HCT116 (cell line): ENCODE measurements at regions not wholly inside any gene's neighbourhood (a gene's known extent, or its start where the extent isn't known, plus 50 kb on each side); places are given as distances from the start of the nearest gene placed in this dataset.

Experiments
- ATAC-seq: fragments of 200-7000 bp; cut with Tn5 transposase; 2 replicates; pipeline ENCODE4 v1.9.1; 2020; ENCODE audit warnings: mild to moderate bottlenecking, moderate library complexity
- BruUV-seq: library from RNA; stranded (reverse); fragments of 400-500 nt; replicated peaks from 2 replicates; lab custom pipeline; 2021; lab: Mats Ljungman, UMichigan
- CTCF ChIA-PET: fragments of 300-600 bp; sonication (Branson Sonifier 250); formaldehyde crosslinking; loops from one replicate; lab custom pipeline; 2021; ENCODE audit warnings: antibody characterized with exemption; lab: Charles Lee
- POLR2A ChIA-PET: fragments of 300-600, 350-600 bp; sonication (Branson Sonifier 250); formaldehyde crosslinking; loops from one replicate; lab custom pipeline; 2021; ENCODE audit warnings: antibody characterized with exemption; lab: Charles Lee
- RAD21 ChIA-PET, 2 experiments: fragments of 300-600 bp; sonication (Branson Sonifier 250); formaldehyde crosslinking; loops; one replicate each; lab custom pipeline; 2023; ENCODE audit warnings: low total read pairs in 2 of 2; ENCODE audit not compliant: uncharacterized antibody in 2 of 2, unreplicated experiment in 2 of 2, low non-redundant PET in 1 of 2; lab: Charles Lee
- DNase-seq: peaks from one replicate; pipeline ENCODE4 v3.0.0-alpha.2; 2010; ENCODE audit warnings: low read depth, low spot score
- H2AFZ ChIP-seq: fragments of 200-600 bp; shearing (Covaris generic), sonication (generic); 2 replicates; pipeline ENCODE4 v1.6.1; 2017; ENCODE audit warnings: low read depth, mixed run types, mixed read lengths, antibody characterized with exemption, low read length; ENCODE audit not compliant: poor library complexity, severe bottlenecking
- H3K27ac ChIP-seq: 2 replicates; pipeline ENCODE4 v1.5.1; 2012; ENCODE audit warnings: low read depth, low read length
- H3K27me3 ChIP-seq: fragments of 200-600 bp; sonication (generic); 2 replicates; pipeline ENCODE4 v1.6.1; 2016; ENCODE audit warnings: mixed run types, low read length, mixed read lengths; ENCODE audit not compliant: insufficient read depth
- H3K36me3 ChIP-seq, 2 experiments: fragments of 200-500 bp in 1 of 2; fragments of 200-600 bp in 1 of 2; sonication (Bioruptor generic) in 1 of 2; sonication (generic) in 1 of 2; 2 replicates each; pipeline versions ENCODE4 v1.5.1 to v1.6.1; 2014 to 2016; ENCODE audit warnings: low read length in 2 of 2, inconsistent platforms in 1 of 2, mixed read lengths in 1 of 2, mixed run types in 1 of 2; ENCODE audit not compliant: insufficient read depth in 2 of 2, control insufficient read depth in 1 of 2
- H3K4me1 ChIP-seq, 2 experiments: fragments of 200-600 bp in 1 of 2; sonication (generic) in 1 of 2; 2 replicates each; pipeline versions ENCODE4 v1.5.1 to v1.6.1; 2012 to 2017; ENCODE audit warnings: low read length in 2 of 2, inconsistent platforms in 1 of 2, mild to moderate bottlenecking in 1 of 2, mixed read lengths in 1 of 2, mixed run types in 1 of 2, moderate library complexity in 1 of 2; ENCODE audit not compliant: insufficient read depth in 2 of 2, control insufficient read depth in 1 of 2
- H3K4me2 ChIP-seq: fragments of 200-600 bp; sonication (generic); 2 replicates; pipeline ENCODE4 v1.6.1; 2017; ENCODE audit warnings: mixed run types, low read length, mixed read lengths
- H3K4me3 ChIP-seq, 2 experiments: fragments of 200-600 bp in 1 of 2; sonication (generic) in 1 of 2; replicated peaks in 1 of 2; 2 replicates each; pipeline ENCODE4 v1.5.1; 2011 to 2016; ENCODE audit warnings: low read length in 2 of 2, control low read depth in 1 of 2, low read depth in 1 of 2, mild to moderate bottlenecking in 1 of 2, mixed read lengths in 1 of 2, mixed run types in 1 of 2
- H3K79me2 ChIP-seq: fragments of 200-600 bp; sonication (generic); 2 replicates; pipeline ENCODE4 v1.6.1; 2017; ENCODE audit warnings: mild to moderate bottlenecking, mixed run types, low read length, moderate library complexity, mixed read lengths; ENCODE audit not compliant: insufficient read depth
- H3K9ac ChIP-seq: fragments of 200-600 bp; sonication (generic); 2 replicates; pipeline ENCODE4 v1.6.1; 2016; ENCODE audit warnings: low read length, mixed read lengths
- H3K9me2 ChIP-seq: fragments of 200-600 bp; sonication (generic), shearing (Covaris generic); 2 replicates; pipeline ENCODE4 v1.6.1; 2017; ENCODE audit warnings: mixed run types, mild to moderate bottlenecking, moderate library complexity; ENCODE audit not compliant: insufficient read depth
- H3K9me3 ChIP-seq, 2 experiments: fragments of 200-500 bp in 1 of 2; fragments of 200-600 bp in 1 of 2; sonication (Bioruptor generic) in 1 of 2; sonication (generic) in 1 of 2; 2 replicates each; pipeline ENCODE4 v1.6.1; 2014 to 2017; ENCODE audit warnings: low read length in 2 of 2, mixed read lengths in 2 of 2, inconsistent platforms in 1 of 2, low read depth in 1 of 2, mild to moderate bottlenecking in 1 of 2, mixed run types in 1 of 2, moderate library complexity in 1 of 2; ENCODE audit not compliant: control insufficient read depth in 1 of 2, insufficient read depth in 1 of 2
- H4K20me1 ChIP-seq: fragments of 200-600 bp; sonication (generic), shearing (Covaris generic); 2 replicates; pipeline ENCODE4 v1.6.1; 2017; ENCODE audit warnings: mixed run types, mild to moderate bottlenecking, moderate library complexity; ENCODE audit not compliant: insufficient read depth
- ATF3 ChIP-seq: IDR thresholded peaks from 2 replicates; pipeline ENCODE4 v1.6.1; 2012
- CBX3 ChIP-seq: IDR thresholded peaks from 2 replicates; pipeline ENCODE4 v1.6.1; 2012; ENCODE audit warnings: low read depth
- CEBPB ChIP-seq: IDR thresholded peaks from 2 replicates; pipeline ENCODE4 v1.6.1; 2012; ENCODE audit warnings: low read depth
- EGR1 ChIP-seq: IDR thresholded peaks from 2 replicates; pipeline ENCODE4 v1.6.1; 2012; ENCODE audit warnings: low read depth
- EZH2 ChIP-seq: fragments of 200-600 bp; sonication (generic); IDR thresholded peaks from 2 replicates; pipeline ENCODE4 v1.6.1; 2017; ENCODE audit warnings: antibody characterized with exemption, mixed run types
- EZH2phosphoT487 ChIP-seq: fragments of 200-600 bp; IDR thresholded peaks from 2 replicates; pipeline ENCODE4 v1.6.1; 2018; ENCODE audit warnings: antibody characterized with exemption, borderline replicate concordance
- FOSL1 ChIP-seq: IDR thresholded peaks from 2 replicates; pipeline ENCODE4 v1.6.1; 2012; ENCODE audit warnings: low read depth
- JUND ChIP-seq: IDR thresholded peaks from 2 replicates; pipeline ENCODE4 v1.6.1; 2012
- MAX ChIP-seq: IDR thresholded peaks from 2 replicates; pipeline ENCODE4 v1.6.1; 2012
- POLR2AphosphoS5 ChIP-seq: IDR thresholded peaks from 2 replicates; pipeline ENCODE4 v1.6.1; 2011; ENCODE audit warnings: mild to moderate bottlenecking, low read depth, low read length, moderate library complexity
- SIN3A ChIP-seq: IDR thresholded peaks from 2 replicates; pipeline ENCODE4 v1.6.1; 2012; ENCODE audit warnings: low read depth
- SRF ChIP-seq: IDR thresholded peaks from 2 replicates; pipeline ENCODE4 v1.6.1; 2012; ENCODE audit warnings: low read depth
- TCF7L2 ChIP-seq: IDR thresholded peaks from 2 replicates; pipeline ENCODE4 v1.7.0; 2011; ENCODE audit warnings: borderline replicate concordance, inconsistent platforms; ENCODE audit not compliant: insufficient read depth, insufficient read length; ENCODE audit errors: extremely low read depth
- YY1 ChIP-seq: IDR thresholded peaks from 2 replicates; pipeline ENCODE4 v1.6.1; 2011; ENCODE audit warnings: low read length, low read depth, moderate library complexity, mild to moderate bottlenecking; ENCODE audit not compliant: insufficient replicate concordance; ENCODE audit errors: extremely low read depth
- ZBTB33 ChIP-seq: IDR thresholded peaks from 2 replicates; pipeline ENCODE4 v1.6.1; 2011; ENCODE audit warnings: mild to moderate bottlenecking, low read length, moderate library complexity; ENCODE audit not compliant: insufficient replicate concordance; ENCODE audit errors: extremely low read depth
- ZFX ChIP-seq: fragments of 450-650 bp; IDR thresholded peaks from 2 replicates; pipeline ENCODE4 v1.6.1; 2017
- ZNF274 ChIP-seq: fragments of 200-500 bp; sonication (Bioruptor generic); IDR thresholded peaks from 2 replicates; pipeline ENCODE4 v1.6.1; 2014; ENCODE audit warnings: mild to moderate bottlenecking, low read depth, low read length, inconsistent platforms
- intact Hi-C: fragments of 100-400 bp; cut with micrococcal nuclease; formaldehyde crosslinking; loops from 2 replicates; pipeline ENCODE4 v1.10.0; 2022

GRCh38 chr2:18237298-18237697 is 323.2 kb downstream of the RDH14 start:
- RAD21 ChIA-PET: no interaction called here
- H3K4me1 ChIP-seq: no peaks in the 10 kb centered on the region
- no peak for TF ChIP-seq EZH2phosphoT487
- TF ChIP-seq, all 23 proteins: peak for 0

GRCh38 chr2:18232731-18233438 is 327.6 kb downstream of the RDH14 start:
- POLR2A ChIA-PET: no interaction called here
- intact Hi-C loops: no loop called here
- RAD21 ChIA-PET: no interaction called here
- Histone ChIP-seq H3K9ac (no peak overlapping the region), H3K4me2 (no peak overlapping the region), H3K27ac (no peak overlapping the region), H4K20me1 (no peaks in the 10 kb centered on the region), H3K9me3 (no peaks in the 10 kb centered on the region), H3K9me2 (no peaks in the 10 kb centered on the region), H3K27me3 (peaks cover 20% of the 10 kb centered on the region), H3K4me3 (no peak overlapping the region), H3K36me3 (no peaks in the 10 kb centered on the region), H3K4me1 (no peaks in the 10 kb centered on the region), H3K79me2 (no peaks in the 10 kb centered on the region), H2AFZ (no peak overlapping the region)
- no peak for DNase-seq
- no TSS peak for BruUV-seq
- no peak for ATAC-seq
- CTCF ChIA-PET: no interaction called here
- TF ChIP-seq EZH2 (no peak), CBX3 (no peak), MAX (no peak), TCF7L2 (no peak), ATF3 (no peak), YY1 (no peak), SIN3A (no peak), EZH2phosphoT487 (no peak), ZBTB33 (no peak), ZNF274 (no peak), POLR2AphosphoS5 (no peak), SRF (no peak), EGR1 (no peak), ZFX (no peak), FOSL1 (no peak), CEBPB (no peak), JUND (no peak)

More at GRCh38 chr2:18237298-18237697, 323.2 kb downstream of the RDH14 start:
- H2AFZ ChIP-seq: no peak overlapping the region
- intact Hi-C loops: no loop called here
- H3K9me2 ChIP-seq: no peaks in the 10 kb centered on the region
- H3K9me3 ChIP-seq: no peaks in the 10 kb centered on the region
- ATAC-seq: no peak
- no peaks in the 10 kb centered on the region for H4K20me1 ChIP-seq
- no peaks in the 10 kb centered on the region for H3K79me2 ChIP-seq
- H3K4me2 ChIP-seq: no peak overlapping the region
- DNase-seq: no peak
- no peak overlapping the region for H3K9ac ChIP-seq
- ChIA-PET CTCF (no interaction called here), POLR2A (no interaction called here)
- peaks cover 10% of the 10 kb centered on the region; the same call in 1 of the 2 replicates for H3K27me3 ChIP-seq
- no peaks in the 10 kb centered on the region for H3K36me3 ChIP-seq
- BruUV-seq: no TSS peak
- H3K27ac ChIP-seq: no peak overlapping the region
- no peak overlapping the region for H3K4me3 ChIP-seq
